ENCODE measurements at regions not wholly inside any gene's neighbourhood (a gene's known extent, or its start where the extent isn't known, plus 50 kb on each side); places are given as distances from the start of the nearest gene placed in this dataset.
"Not testable (repeated sequence)": the region's sequence is repeated elsewhere in the genome, so short reads cannot be mapped to it uniquely, and the experiment has no call there.

DNA sequence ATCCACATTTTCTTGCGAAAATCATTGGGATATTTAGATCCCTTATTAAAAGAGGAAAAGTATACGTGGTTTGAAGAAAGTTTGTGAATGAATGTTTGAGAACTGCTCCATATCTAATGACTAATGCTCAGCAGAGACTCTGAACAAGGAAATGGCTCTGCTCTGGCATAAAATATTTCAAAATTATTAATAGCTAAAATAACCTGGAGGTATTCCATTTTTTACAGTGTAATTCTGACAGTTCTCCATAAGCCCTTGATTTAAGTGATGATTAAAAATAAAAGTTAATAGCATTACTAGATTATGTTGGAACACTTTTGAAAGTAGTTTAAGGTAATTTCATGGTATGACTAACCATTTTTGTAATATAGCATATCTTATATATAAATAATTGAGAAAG lies 1276.9 kb upstream of the TENM3 start:
- no peak for DNase-seq (ENCODE audit: low read depth in 2 of 2)

DNA sequence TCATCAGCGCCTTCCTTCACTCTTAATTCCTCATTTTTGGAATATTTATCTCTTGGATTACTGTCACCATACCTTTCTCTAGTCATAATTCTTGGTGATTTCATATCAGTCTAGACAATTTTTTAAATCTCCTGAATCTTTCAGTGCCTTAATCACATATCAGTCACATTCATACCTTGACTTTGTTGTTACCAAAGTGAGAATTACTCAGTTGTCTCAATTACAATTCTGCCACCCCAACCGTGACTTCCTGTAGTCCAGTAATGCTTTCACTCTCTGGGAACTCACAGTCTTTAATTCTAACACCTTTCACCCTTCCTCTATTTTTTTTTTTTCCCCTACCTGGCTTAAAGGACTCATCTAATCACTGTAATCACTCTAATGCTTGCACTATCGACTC lies 1275.3 kb upstream of the TENM3 start:
- no peak for DNase-seq (ENCODE audit: low read depth in 2 of 2)

DNA sequence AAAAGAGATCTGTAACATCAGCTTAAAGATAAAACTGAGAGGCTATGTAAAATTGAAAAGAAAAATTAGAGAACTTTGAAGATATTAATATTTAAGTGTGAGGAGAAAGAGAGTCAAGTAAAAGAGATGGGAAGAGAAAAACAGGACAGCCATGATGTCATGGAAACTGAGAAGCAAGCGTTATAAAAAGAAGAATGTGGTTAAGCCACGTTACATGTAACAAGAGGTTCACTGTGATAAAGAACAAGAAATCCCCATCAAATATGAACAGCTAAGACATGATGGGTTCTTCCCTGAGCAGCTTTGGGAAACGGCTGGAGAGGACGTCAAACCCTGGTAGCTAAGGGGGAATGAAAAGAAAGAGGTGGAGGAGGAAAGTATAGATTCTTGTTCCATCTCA lies 1269.3 kb upstream of the TENM3 start:
- DNase-seq (ENCODE audit: low read depth in 2 of 2): no peak

- DNase-seq (ENCODE audit: low read depth in 2 of 2): no peak
Observed at GRCh38 chr4:180990931-180991330, 1252.3 kb upstream of the TENM3 start.

GRCh38 chr4:180993244-180993836 lies 1249.9 kb upstream of the TENM3 start:
- DNase-seq (ENCODE audit: low read depth in 2 of 2): no peak

DNA sequence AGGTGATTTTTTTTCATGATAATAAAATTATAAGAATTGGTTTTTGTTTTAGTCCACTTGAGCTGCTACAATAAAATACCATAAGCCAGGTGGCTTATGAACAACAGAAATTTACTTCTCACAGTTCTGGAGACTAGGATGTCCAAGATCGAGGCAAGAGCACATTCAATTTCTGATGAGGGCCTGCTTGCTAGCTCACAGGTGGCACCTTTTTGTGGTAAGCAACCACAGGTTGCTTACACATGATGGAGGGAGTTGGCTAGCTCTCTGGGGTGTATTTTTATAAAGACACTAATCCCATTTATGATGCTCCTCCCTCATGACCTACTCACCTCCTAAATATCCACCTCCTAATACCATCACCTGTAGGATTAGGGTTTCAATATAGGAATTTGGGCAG lies 1248.5 kb upstream of the TENM3 start:
- no peak for DNase-seq (ENCODE audit: low read depth in 2 of 2)

- no peak for DNase-seq (ENCODE audit: low read depth in 2 of 2)
Observed at GRCh38 chr4:180999217-180999616, 1244.0 kb upstream of the TENM3 start.

DNA sequence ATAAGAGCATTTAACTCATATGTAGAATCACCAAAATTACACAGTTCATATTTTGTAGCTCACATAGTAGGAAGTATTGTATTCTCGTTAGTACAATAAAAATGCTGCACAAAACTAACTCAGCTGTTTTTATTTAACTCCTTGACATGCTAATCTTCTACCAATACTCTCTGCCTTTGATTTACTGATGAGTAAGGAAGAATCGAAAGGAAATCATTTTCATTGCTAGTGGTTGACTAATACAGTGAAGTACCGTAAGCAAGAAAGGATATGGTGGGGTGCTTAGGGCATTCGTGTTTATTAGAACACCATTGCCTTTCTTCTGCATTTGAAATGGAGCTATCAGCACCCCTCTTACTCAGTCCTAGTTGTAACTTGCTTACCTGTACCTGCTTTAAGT lies 1239.1 kb upstream of the TENM3 start:
- DNase-seq (ENCODE audit: low read depth in 2 of 2): no peak

- DNase-seq (ENCODE audit: low read depth in 2 of 2): no peak
Observed at GRCh38 chr4:181006499-181007260, 1236.5 kb upstream of the TENM3 start.

GRCh38 chr4:181007751-181008150 lies 1235.5 kb upstream of the TENM3 start:
- DNase-seq (ENCODE audit: low read depth in 2 of 2): no peak

- no peak for DNase-seq (ENCODE audit: low read depth in 2 of 2)
Observed at GRCh38 chr4:181008164-181008563, 1235.0 kb upstream of the TENM3 start.

- DNase-seq (ENCODE audit: low read depth in 2 of 2): no peak
Observed at GRCh38 chr4:181013162-181013561, 1230.0 kb upstream of the TENM3 start.

DNA sequence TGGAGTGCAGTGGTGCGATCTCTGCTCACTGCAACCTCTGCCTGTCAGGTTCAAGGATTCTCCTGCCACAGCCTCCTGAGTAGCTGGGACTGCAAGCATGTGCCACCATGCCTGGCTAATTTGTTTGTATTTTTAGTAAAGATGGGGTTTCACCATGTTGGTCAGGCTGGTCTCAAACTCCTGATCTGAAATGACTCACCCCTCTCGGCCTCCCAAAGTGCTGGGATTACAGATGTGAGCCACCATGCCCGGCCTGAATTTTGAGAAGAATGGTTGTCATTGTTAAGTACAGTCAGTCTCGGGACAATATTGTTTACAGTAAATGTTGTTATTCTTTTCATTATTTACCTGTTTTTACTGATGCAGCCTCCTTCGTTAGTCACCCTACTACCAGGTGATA lies 1226.2 kb upstream of the TENM3 start:
- no peak for DNase-seq (ENCODE audit: low read depth in 2 of 2)

- no peak for DNase-seq (ENCODE audit: low read depth in 2 of 2)
Observed at GRCh38 chr4:181018472-181018871, 1224.7 kb upstream of the TENM3 start.

GRCh38 chr4:181018913-181019312 lies 1224.3 kb upstream of the TENM3 start:
- no peak for DNase-seq (ENCODE audit: low read depth in 2 of 2)

DNA sequence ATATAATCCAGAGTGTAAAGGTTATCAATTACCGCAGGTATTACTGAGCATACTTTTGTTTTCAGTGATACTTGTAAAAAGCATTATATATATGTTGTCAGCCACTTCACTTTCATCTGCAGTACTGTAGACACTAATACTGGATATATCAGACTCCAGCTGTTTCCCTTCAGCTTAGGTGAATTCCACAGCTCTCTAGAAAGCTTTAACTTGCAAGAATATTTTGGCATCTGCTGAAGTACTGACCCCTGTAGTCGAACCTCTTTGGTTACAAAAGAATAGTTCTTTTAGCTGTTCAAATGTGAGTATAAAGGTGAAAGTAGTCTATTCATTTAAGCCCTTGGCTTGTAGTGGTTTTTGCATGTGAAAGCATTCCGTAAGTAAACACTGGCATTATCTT lies 1222.7 kb upstream of the TENM3 start:
- no peak for DNase-seq (ENCODE audit: low read depth in 2 of 2)

GRCh38 chr4:181021213-181021612 lies 1222.0 kb upstream of the TENM3 start:
- no peak for DNase-seq (ENCODE audit: low read depth in 2 of 2)

- DNase-seq (ENCODE audit: low read depth in 2 of 2): not testable (repeated sequence)
Observed at GRCh38 chr4:181030135-181030921, 1212.9 kb upstream of the TENM3 start.

GRCh38 chr4:181030961-181031360 lies 1212.2 kb upstream of the TENM3 start:
- DNase-seq (ENCODE audit: low read depth in 2 of 2): no peak

DNA sequence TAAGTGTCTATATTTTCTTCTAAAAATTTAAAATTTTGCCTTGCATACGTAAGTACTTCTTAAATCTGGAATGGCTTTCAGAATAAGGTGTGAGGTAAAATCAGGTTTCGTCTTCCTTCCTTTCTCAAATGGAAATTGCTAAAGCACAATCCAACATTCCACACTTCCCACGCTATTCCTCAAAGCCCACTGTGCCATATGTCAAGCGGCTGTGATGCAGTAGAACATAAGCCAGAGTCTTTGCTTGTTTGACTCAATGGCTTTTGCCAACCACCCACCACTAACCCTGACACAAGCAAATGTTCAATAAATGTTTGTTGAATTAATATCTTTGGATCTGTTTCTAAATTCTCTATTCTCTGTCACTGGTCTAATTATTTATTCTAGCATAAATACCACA lies 1199.7 kb upstream of the TENM3 start:
- no peak for DNase-seq (ENCODE audit: low read depth in 2 of 2)

GRCh38 chr4:181046809-181047208 lies 1196.4 kb upstream of the TENM3 start:
- no peak for DNase-seq (ENCODE audit: low read depth in 2 of 2)

GRCh38 chr4:181051931-181052330 lies 1191.3 kb upstream of the TENM3 start:
- DNase-seq (ENCODE audit: low read depth in 2 of 2): no peak

DNA sequence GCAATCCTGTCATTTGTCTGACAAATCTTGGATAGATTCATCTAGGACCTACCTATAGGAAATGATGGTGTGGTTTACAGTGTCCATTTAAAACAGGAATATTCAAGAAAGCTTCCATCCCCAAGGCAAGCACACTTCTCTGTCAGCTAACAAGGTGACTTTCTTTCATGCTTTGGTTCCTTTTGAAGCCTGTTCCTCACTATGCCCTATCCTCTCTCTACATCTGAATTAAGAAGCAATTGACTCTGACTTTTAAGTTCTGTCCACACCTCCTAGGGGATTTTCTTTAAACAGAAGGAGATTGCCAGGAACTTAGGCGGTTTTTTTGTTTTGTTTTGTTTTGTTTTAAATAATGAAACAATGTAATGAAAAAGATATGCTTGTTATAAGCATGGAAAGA lies 1181.4 kb upstream of the TENM3 start:
- no peak for DNase-seq (ENCODE audit: low read depth in 2 of 2)

All from stimulated activated CD8-positive, alpha-beta memory T cell treated with anti-CD3 and anti-CD28 coated beads, Interleukin-7, amount 100 ng/mL, for 1 hour (primary cell).